KBM-7 (cell line): ENCODE measurements at regions not wholly inside any gene's neighbourhood (a gene's known extent, or its start where the extent isn't known, plus 50 kb on each side); places are given as distances from the start of the nearest gene placed in this dataset.
"Not testable (repeated sequence)": the region's sequence is repeated elsewhere in the genome, so short reads cannot be mapped to it uniquely, and the experiment has no call there.

Source experiments
- DNase-seq: peaks from one replicate; pipeline ENCODE4 v3.0.0-alpha.2; 2015
- in situ Hi-C: fragments of 300-500 bp; cut with MboI; formaldehyde crosslinking; loops from 2 replicates; pipeline ENCODE4 v1.14.3; 2020; ENCODE audit warnings: low sequenced_read_pairs, low pct_unique_long_range_greater_than_20kb, mixed read lengths

- in situ Hi-C loops: no loop called here
- no peak for DNase-seq
Observed at GRCh38 chr6:74289884-74290283, 593.9 kb downstream of the CD109 start.

- in situ Hi-C loops: no loop called here
- DNase-seq: no peak
Observed at GRCh38 chr6:74287932-74288331, 591.9 kb downstream of the CD109 start.

DNA sequence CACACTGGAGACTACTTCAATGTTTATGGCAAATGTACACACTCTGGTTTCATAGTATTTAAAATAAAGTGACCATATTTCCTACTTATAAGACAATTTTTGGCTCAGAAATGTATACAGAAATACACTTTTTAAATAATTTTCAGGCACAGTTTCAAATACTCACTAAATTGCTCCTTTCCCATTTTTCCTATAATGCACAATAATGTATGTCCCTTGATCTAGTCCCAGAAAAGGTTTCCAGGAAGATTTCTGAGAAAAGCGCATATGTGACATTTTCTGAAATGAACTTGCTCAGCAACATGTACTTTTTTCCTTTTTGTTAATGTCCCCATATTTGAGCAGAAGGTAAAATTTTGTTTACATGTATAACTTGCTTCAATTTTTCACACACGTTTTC is 591.4 kb downstream of the CD109 start:
- no peak for DNase-seq
- in situ Hi-C loops: no loop called here

GRCh38 chr6:74284284-74284683 is 588.3 kb downstream of the CD109 start:
- in situ Hi-C loops: no loop called here
- DNase-seq: no peak

- in situ Hi-C loops: no loop called here
- no peak for DNase-seq
Observed at GRCh38 chr6:74283532-74283931, 587.5 kb downstream of the CD109 start.

- in situ Hi-C loops: no loop called here
- DNase-seq: no peak
Observed at GRCh38 chr6:74282143-74282689, 586.2 kb downstream of the CD109 start.

GRCh38 chr6:74280130-74280692 is 584.2 kb downstream of the CD109 start:
- in situ Hi-C loops: no loop called here
- DNase-seq: no peak

DNA sequence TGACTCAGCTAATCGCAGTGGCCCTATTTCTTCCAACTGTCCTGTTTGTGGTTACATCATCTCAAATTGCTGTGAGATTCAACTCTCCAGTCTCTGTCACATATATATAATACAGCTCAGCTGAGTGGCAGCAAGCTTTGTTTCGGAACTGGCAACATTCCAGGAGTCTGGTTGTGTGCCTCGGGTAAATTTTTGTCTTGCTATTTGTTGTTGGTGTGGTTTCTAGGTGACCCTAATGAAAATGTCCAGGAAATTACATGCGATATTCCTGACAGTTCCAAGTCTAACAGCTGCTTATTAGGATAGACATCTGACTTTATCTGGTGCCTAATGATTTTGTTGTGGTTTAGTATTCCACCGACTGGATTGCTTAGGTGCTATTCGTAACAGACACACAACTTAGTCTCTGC is 581.8 kb downstream of the CD109 start:
- in situ Hi-C loops: no loop called here
- DNase-seq: no peak

DNA sequence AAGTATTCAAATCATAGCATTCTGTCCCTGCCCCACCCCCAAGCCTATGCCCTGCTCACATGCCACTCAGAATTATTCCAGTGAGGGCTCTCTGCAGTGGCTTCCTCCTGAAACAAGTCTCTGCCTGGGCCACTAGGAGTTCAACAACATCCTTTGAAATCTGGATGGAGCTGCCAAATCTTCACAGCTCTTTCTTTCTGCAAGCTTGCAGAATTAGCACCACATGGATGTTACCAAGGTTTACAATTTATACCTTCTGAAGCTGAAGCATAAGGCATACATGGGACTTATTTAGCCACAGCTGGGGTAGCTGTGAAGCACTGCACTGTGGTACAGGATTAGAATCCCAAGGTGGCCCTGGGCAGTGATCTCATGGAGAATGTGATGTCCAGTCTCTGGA is 577.5 kb downstream of the CD109 start:
- in situ Hi-C loops: no loop called here
- no peak for DNase-seq

DNA sequence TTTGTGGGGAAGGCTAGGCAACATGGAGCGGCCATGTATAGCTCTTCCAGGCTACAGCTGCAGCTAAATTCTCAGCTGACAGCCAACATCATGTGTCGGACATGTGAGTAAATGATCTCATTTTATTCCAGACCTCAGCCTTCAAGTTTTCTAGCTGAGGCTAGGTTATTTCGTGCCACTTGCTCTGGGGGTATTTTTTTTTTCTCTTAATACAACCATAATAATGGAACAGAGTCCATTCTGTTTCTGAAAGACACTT is 573.5 kb downstream of the CD109 start:
- DNase-seq: no peak
- in situ Hi-C loops: no loop called here

DNA sequence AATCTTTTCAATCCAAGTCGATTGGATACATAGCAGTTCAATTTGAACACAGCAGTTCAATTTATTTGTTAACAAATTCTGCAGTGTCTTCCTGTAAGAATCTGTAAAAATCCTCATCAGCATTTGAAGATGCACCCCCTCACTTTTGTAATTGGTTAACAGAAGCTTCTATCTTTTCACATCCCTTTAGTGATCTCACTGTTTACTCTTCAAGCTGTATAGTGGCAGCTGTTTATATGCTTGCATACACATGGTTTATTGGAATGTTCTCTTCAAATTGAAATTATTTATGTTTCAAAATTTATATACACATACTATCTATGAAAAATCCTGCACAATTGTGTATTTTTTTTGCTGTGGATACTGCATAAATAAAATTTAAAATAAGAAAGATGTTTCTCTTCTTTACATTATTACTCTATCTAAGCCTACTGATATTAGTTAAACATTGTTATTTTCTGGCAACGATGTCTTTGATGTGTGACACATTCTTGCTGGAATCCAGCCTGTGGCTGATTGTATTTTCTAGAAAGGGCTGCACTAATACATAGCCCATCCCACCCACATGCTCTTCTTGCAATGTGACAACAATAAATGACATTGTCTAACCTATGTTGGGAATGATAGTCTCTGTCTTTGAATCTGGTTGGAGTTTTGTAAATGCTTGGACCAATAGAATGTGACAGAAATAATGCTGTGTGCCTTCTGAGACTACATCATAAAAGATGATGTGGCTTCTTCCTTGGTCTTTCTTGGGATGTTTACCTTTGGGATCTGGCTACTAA is 573.0 kb downstream of the CD109 start:
- DNase-seq: no peak
- in situ Hi-C loops: no loop called here

- DNase-seq: no peak
- in situ Hi-C loops: no loop called here
Observed at GRCh38 chr6:74259981-74260380, 564.0 kb downstream of the CD109 start.

- no peak for DNase-seq
- in situ Hi-C loops: no loop called here
Observed at GRCh38 chr6:74256781-74257180, 560.8 kb downstream of the CD109 start.

GRCh38 chr6:74256381-74256780 is 560.4 kb downstream of the CD109 start:
- in situ Hi-C loops: no loop called here
- no peak for DNase-seq

DNA sequence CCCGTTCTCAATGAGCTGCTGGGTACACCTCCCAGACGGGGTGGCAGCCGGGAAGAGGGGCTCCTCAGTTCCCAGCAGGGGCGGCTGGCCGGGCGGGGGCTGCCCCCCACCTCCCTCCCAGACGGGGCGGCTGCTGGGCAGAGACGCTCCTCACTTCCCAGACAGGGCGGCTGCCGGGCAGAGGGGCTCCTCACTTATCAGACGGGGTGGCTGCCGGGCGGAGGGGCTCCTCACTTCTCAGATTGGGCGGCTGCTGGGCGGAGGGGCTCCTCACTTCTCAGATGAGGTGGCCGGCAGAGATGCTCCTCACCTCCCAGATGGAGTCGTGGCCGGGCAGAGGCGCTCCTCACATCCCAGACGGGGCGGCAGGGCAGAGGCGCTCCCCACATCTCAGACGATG is 559.0 kb downstream of the CD109 start:
- DNase-seq, in situ Hi-C loops: not testable (repeated sequence)

DNA sequence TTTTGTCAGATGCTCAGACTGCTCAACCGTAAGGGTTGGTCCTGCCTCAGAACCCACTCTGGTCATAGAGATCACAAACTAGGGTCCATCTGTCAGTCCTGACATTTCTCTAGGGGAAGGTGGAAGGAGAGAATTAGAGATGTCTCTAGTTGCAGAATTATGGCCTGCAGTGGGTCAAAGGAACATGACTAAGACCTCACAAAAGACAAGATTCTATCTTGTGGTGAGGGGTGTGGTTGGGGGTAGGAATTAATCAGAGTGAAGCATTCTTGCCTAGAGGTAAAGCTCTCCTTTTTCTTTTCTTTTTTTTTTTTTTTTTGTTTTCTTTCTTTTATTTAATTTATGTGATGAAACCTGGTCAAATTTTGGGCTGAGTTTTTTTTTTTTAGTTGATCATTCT is 558.1 kb downstream of the CD109 start:
- in situ Hi-C loops, DNase-seq: not testable (repeated sequence)

- in situ Hi-C loops: no loop called here
- no peak for DNase-seq
Observed at GRCh38 chr6:74253261-74253660, 557.3 kb downstream of the CD109 start.

DNA sequence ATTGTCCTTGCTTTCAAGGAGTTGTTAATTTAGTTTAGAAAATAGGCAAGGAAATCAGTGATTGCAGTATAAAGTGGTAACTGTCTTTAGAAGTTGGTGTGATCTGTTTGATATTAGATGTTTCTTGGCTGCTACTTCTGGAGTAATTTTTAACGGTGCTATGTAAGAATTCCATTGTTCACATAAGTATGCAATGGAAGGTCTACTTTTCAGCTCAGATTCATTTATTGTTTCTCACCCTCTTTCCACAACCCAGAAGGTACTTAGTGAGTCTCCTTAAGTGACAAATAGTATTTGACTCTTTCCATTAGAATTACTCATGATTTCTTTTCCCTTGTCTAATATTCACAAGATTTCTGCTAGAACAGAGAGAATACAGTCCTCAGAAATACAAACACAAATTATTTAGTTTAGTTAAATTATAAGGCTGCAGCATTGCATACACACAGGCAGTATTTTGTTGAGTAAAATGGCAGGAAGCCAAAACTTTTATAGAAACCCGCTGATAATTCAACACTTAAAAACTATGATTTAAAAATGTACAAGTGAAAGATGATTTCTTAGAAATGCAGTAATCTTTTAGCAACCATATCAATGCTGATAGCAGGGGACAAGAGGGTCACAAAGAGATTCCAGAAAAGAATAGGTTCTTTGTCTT is 554.3 kb downstream of the CD109 start:
- DNase-seq: no peak
- in situ Hi-C loops: no loop called here

DNA sequence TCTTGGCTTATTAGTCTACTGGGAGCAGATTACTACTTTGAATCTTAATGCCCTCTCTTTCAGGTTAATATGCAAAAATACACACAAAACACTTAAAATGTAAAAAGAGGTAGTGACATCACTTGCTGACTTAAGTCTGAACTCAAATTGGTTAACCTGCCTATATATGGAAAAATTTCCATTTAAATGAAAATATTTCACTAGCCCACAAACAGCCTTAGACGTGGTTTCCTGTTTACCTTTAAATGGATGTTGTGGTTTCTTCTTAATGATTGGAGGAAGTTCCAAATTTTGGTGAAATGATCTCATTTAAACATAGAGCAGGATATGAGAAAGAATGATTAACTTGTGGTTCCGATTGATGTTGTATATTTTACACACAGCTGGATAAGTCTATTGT is 553.7 kb downstream of the CD109 start:
- DNase-seq: no peak
- in situ Hi-C loops: no loop called here

- no peak for DNase-seq
- in situ Hi-C loops: no loop called here
Observed at GRCh38 chr6:74248966-74249365, 553.0 kb downstream of the CD109 start.
